Loucy (cell line): ENCODE measurements at regions not wholly inside any gene's neighbourhood (a gene's known extent, or its start where the extent isn't known, plus 50 kb on each side); places are given as distances from the start of the nearest gene placed in this dataset.

Experiments used
- CTCF ChIP-seq: fragments of 200-600 bp; sonication (generic); conservative IDR thresholded peaks from 2 replicates; pipeline ENCODE4 v1.5.1; 2014; ENCODE audit warnings: mild to moderate bottlenecking, antibody characterized with exemption, low read length
- EZH2phosphoT487 ChIP-seq: fragments of 200-600 bp; IDR thresholded peaks from 2 replicates; pipeline ENCODE4 v1.6.1; 2018; ENCODE audit warnings: antibody characterized with exemption, mild to moderate bottlenecking, moderate library complexity, borderline replicate concordance

DNA sequence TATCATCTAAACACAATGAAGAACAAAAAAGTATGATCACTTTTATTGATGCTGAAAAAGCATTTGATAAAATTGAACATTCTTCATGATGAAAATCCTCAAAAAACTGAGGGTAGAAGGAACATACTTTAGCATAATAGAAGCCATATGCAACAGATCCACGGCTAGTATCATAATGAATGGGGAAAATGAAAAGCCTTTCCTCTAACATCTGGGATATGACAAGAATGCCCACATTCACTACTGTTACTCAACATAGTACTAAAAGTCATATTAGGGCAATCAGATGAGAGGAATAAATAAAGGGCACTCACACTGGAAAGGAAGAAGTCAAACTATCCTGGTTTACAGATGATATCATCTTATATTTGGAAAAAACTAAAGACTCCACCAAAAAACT lies 256.6 kb downstream of the RFPL4B start:
- TF ChIP-seq CTCF = no peak
- no peak for TF ChIP-seq EZH2phosphoT487
